Transverse colon (tissue), 4 donors: ENCODE measurements at regions not wholly inside any gene's neighbourhood (a gene's known extent, or its start where the extent isn't known, plus 50 kb on each side); places are given as distances from the start of the nearest gene placed in this dataset.

Source experiments
- DNase-seq: peaks from one replicate; pipeline ENCODE4 v3.0.0-alpha.2; 2019
- H3K27ac ChIP-seq, 4 donors: fragments of 200-600 bp; sonication (generic); 2 replicates each; pipeline ENCODE4 v1.5.1; 2016 to 2018; ENCODE audit warnings: inconsistent platforms in 4 of 4
- H3K27me3 ChIP-seq: fragments of 200-600 bp; sonication (generic); 2 replicates; pipeline ENCODE4 v1.5.1; 2017; ENCODE audit warnings: inconsistent platforms
- H3K36me3 ChIP-seq, 4 donors: fragments of 200-600 bp; sonication (generic); 2 replicates each; pipeline ENCODE4 v1.5.1; 2017 to 2019; ENCODE audit warnings: inconsistent platforms in 4 of 4
- H3K4me1 ChIP-seq, 4 donors: fragments of 200-600 bp; sonication (generic); 2 replicates each; pipeline ENCODE4 v1.5.1; 2017 to 2020; ENCODE audit warnings: inconsistent platforms in 4 of 4
- H3K4me3 ChIP-seq, 4 donors: fragments of 200-600 bp; sonication (generic); 1 replicate in 1 of 4; 2 replicates in 3 of 4; pipeline versions ENCODE4 v1.5.1 to v1.6.1; 2017 to 2019; ENCODE audit warnings: inconsistent platforms in 4 of 4
- H3K9me3 ChIP-seq, 2 donors: fragments of 200-600 bp; sonication (generic); 2 replicates each; pipeline ENCODE4 v1.5.1; 2017 to 2019; ENCODE audit warnings: inconsistent platforms in 2 of 2
- EP300 ChIP-seq: sonication (generic); formaldehyde crosslinking; IDR thresholded peaks from one replicate; pipeline ENCODE4 v1.6.1; 2017; ENCODE audit warnings: antibody characterized with exemption, low read depth
- POLR2A ChIP-seq: fragments of 450-650 bp; IDR thresholded peaks from one replicate; pipeline ENCODE4 v1.6.1; 2016; ENCODE audit warnings: antibody characterized with exemption, mild to moderate bottlenecking, moderate library complexity
- POLR2AphosphoS5 ChIP-seq, 3 donors: sonication (generic); formaldehyde crosslinking; IDR thresholded peaks; one replicate each; pipeline ENCODE4 v1.6.1; 2016; ENCODE audit warnings: antibody characterized with exemption in 3 of 3
- WGBS, 2 donors: methylation state at CpG; one replicate each; pipeline ENCODE4 v1.1.5; 2018; ENCODE audit warnings: low coverage in 1 of 2; 5-methylcytosine and 5-hydroxymethylcytosine counted together
- in situ Hi-C, 4 donors: fragments of 200-750 bp; cut with MboI; loops; one replicate each; pipeline versions ENCODE4 v1.15.0 to v1.15.1; 2017; ENCODE audit warnings: low sequenced_read_pairs in 3 of 4, low pct_ligation_motif_present in 1 of 4, low pct_unique_long_range_greater_than_20kb in 1 of 4
- intact Hi-C: fragments of 100-400 bp; cut with DNase I; formaldehyde crosslinking; loops from one replicate; pipeline ENCODE4 v1.15.1; 2023; ENCODE audit warnings: low total_unique reads
- TF ChIP-seq, protein P1 (sequence below), 5 experiments: fragments of 200-600 bp in 3 of 5; fragments of 450-650 bp in 2 of 5; sonication (generic) in 3 of 5; IDR thresholded peaks; 1 replicate in 2 of 5; 2 replicates in 3 of 5; pipeline ENCODE4 v1.5.1; 2016 to 2017; ENCODE audit warnings: antibody characterized with exemption in 5 of 5, inconsistent platforms in 3 of 5, mild to moderate bottlenecking in 2 of 5, moderate library complexity in 1 of 5

DNA sequence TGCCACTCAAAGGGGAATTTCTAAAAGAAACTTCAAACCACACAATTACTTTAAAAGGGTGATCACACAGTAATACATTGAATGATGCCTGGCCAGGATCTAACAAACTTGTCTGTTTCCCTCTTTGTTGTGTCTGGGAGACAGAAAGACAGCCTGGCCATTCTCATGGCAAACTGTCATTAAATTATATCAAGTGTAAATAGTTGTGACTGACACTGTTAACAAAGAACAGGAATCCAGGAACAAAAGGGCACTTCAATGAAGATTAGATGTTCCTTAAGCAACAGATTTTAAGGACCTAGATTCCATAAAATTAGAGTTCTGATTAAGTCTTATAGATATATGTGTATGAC, 383.6 kb downstream of the KCNJ2 start:
- intact Hi-C loops (no loop called here), in situ Hi-C loops (loop anchor here (10.0 to 25.0 kb wide), 3 partner anchors 378 to 991 kb away; partner anchors contain the start of gene KCNJ2 (in 1 of the 4))
- no peak overlapping the region for H3K27ac ChIP-seq
- no peaks in the 10 kb centered on the region for H3K9me3 ChIP-seq
- TF ChIP-seq, protein P1, sequence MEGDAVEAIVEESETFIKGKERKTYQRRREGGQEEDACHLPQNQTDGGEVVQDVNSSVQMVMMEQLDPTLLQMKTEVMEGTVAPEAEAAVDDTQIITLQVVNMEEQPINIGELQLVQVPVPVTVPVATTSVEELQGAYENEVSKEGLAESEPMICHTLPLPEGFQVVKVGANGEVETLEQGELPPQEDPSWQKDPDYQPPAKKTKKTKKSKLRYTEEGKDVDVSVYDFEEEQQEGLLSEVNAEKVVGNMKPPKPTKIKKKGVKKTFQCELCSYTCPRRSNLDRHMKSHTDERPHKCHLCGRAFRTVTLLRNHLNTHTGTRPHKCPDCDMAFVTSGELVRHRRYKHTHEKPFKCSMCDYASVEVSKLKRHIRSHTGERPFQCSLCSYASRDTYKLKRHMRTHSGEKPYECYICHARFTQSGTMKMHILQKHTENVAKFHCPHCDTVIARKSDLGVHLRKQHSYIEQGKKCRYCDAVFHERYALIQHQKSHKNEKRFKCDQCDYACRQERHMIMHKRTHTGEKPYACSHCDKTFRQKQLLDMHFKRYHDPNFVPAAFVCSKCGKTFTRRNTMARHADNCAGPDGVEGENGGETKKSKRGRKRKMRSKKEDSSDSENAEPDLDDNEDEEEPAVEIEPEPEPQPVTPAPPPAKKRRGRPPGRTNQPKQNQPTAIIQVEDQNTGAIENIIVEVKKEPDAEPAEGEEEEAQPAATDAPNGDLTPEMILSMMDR (IDR thresholded peaks at IDR 0.05): no peak
- TF ChIP-seq POLR2A (no peak), POLR2AphosphoS5 (IDR thresholded peaks at IDR 0.05) (no peak), EP300 (no peak)
- H3K36me3 ChIP-seq: no peaks in the 10 kb centered on the region
- DNase-seq: no peak
- H3K4me3 ChIP-seq: no peak overlapping the region
- no peaks in the 10 kb centered on the region for H3K4me1 ChIP-seq
- H3K27me3 ChIP-seq: no peaks in the 10 kb centered on the region

DNA sequence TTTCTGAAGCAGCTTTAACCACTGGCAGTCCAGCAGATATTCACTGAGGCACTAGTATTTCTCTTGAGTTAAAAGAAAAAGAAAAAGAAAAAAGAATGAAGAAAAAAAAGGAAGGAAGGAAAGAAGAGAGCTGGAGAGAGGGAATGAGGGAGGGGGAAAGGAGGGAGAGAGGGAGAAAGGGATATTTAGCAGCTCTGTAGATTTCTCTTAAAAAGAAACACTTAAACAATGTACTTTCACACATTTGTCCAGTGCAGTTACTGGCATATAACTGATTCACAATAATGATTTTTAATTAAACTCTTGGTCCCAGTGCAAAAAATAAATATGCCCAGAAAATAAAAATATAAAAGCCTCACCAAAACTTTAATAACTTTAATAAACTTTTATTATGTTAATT, 386.4 kb downstream of the KCNJ2 start:
- H3K4me3 ChIP-seq: no peak overlapping the region
- TF ChIP-seq, protein P1 (IDR thresholded peaks at IDR 0.05): no peak
- no peak for TF ChIP-seq POLR2A
- H3K27me3 ChIP-seq: no peaks in the 10 kb centered on the region
- no peak for DNase-seq
- no peak overlapping the region for H3K27ac ChIP-seq
- in situ Hi-C loops (loop anchor here (10.0 to 25.0 kb wide), 3 partner anchors 381 to 993 kb away; partner anchors contain the start of gene KCNJ2 (in 1 of the 4)), intact Hi-C loops (no loop called here)
- H3K4me1 ChIP-seq: no peaks in the 10 kb centered on the region
- H3K36me3 ChIP-seq: no peaks in the 10 kb centered on the region
- H3K9me3 ChIP-seq: no peaks in the 10 kb centered on the region

DNA sequence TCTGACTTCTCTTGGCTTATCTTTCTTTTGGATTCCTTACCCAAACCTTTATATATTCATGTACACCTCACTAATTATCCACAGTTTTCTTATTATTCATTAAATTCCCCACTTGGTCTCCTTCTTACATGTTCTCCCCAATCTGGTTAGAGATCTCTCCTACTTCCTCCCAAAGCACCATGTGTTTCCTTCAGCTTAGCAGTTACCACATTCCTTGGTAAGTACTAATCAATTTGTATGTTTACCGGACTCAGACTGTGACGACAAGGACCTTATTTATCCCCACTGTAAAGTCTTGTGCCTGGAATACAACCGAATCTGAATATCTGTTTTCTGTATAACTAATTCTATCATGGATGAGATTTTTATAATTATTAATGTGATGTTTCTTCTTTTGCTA, 389.5 kb downstream of the KCNJ2 start:
- WGBS, 2 donors: 58 to 59% methylated on average over 3 of the region's 3 CpGs
- no peaks in the 10 kb centered on the region for H3K9me3 ChIP-seq
- H3K36me3 ChIP-seq: no peaks in the 10 kb centered on the region
- no peaks in the 10 kb centered on the region for H3K27me3 ChIP-seq
- no peak for TF ChIP-seq POLR2AphosphoS5 (IDR thresholded peaks at IDR 0.05)
- TF ChIP-seq, protein P1 (IDR thresholded peaks at IDR 0.05): no peak
- TF ChIP-seq EP300: no peak
- TF ChIP-seq POLR2A: no peak
- intact Hi-C loops (no loop called here), in situ Hi-C loops (loop anchor here (10.0 to 25.0 kb wide), 3 partner anchors 384 to 997 kb away; partner anchors contain the start of gene KCNJ2 (in 1 of the 4))
- no peak overlapping the region for H3K4me3 ChIP-seq
- no peak overlapping the region for H3K27ac ChIP-seq
- peaks cover 0 to 8% (median 0%) of the 10 kb centered on the region in 4 donors for H3K4me1 ChIP-seq
- DNase-seq: no peak

DNA sequence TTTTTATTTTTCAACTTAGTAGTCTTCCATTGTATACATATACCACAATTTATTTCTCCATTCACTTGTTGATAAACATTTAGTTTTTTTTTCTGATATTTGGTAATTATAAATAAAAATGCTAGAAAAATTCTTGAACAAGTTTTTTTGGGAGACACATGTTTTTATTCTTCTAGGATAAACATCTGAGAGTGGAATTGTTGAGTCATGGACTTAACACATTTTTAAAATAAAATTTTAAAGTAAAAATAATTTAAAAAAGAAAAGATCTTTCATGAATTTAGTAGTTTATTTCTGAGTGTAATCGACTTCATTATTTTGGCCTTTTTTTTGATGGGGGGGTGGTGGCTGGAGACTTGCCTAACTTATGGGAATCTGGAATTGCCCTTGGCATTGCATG, 391.1 kb downstream of the KCNJ2 start:
- H3K27me3 ChIP-seq: no peaks in the 10 kb centered on the region
- no peak overlapping the region for H3K4me3 ChIP-seq
- H3K36me3 ChIP-seq: no peaks in the 10 kb centered on the region
- peaks cover 0 to 9% (median 0%) of the 10 kb centered on the region in 4 donors for H3K4me1 ChIP-seq
- DNase-seq: no peak
- TF ChIP-seq POLR2AphosphoS5 (IDR thresholded peaks at IDR 0.05): no peak
- no peak for TF ChIP-seq EP300
- TF ChIP-seq, protein P1 (IDR thresholded peaks at IDR 0.05): no peak
- TF ChIP-seq POLR2A: no peak
- no peaks in the 10 kb centered on the region for H3K9me3 ChIP-seq
- 59 to 88% methylated on average over 1 of the region's 1 CpG for WGBS, 2 donors
- intact Hi-C loops (no loop called here), in situ Hi-C loops (loop anchor here (25.0 kb wide), 2 partner anchors 398 to 998 kb away; partner anchors contain the start of gene KCNJ2 (in 1 of the 4))
- no peak overlapping the region for H3K27ac ChIP-seq
